RWPE2 (cell line): ENCODE measurements at regions not wholly inside any gene's neighbourhood (a gene's known extent, or its start where the extent isn't known, plus 50 kb on each side); places are given as distances from the start of the nearest gene placed in this dataset.

Source experiments
- ATAC-seq: fragments of 200-7000 bp; cut with Tn5 transposase; 3 replicates; pipeline ENCODE4 v1.9.1; 2021; ENCODE audit warnings: low read depth
- DNase-seq: peaks from one replicate; pipeline ENCODE4 v3.0.0-alpha.2; 2020; ENCODE audit warnings: low spot score
- H3K27ac ChIP-seq: fragments of 450-650 bp; 2 replicates; pipeline ENCODE4 v1.5.1; 2017; ENCODE audit warnings: mild to moderate bottlenecking; ENCODE audit not compliant: poor library complexity, severe bottlenecking
- H3K27me3 ChIP-seq: fragments of 250-450 bp; sonication (Bioruptor Pico); 2 replicates; pipeline ENCODE4 v1.5.1; 2021; ENCODE audit warnings: mild to moderate bottlenecking, moderate library complexity; ENCODE audit not compliant: insufficient read depth, poor library complexity, severe bottlenecking
- H3K36me3 ChIP-seq: fragments of 250-450 bp; sonication (Bioruptor Pico); 2 replicates; pipeline ENCODE4 v1.5.1; 2020; ENCODE audit warnings: low read depth, mild to moderate bottlenecking, moderate library complexity
- H3K4me1 ChIP-seq: fragments of 250-450 bp; sonication (Bioruptor Pico); 2 replicates; pipeline ENCODE4 v1.5.1; 2021; ENCODE audit warnings: mild to moderate bottlenecking, moderate library complexity; ENCODE audit not compliant: insufficient read depth, poor library complexity, severe bottlenecking
- H3K4me3 ChIP-seq: fragments of 250-450 bp; sonication (Bioruptor Pico); 2 replicates; pipeline ENCODE4 v1.5.1; 2021; ENCODE audit warnings: mild to moderate bottlenecking, moderate library complexity; ENCODE audit not compliant: severe bottlenecking
- H3K9me3 ChIP-seq: fragments of 250-450 bp; sonication (Bioruptor Pico); 2 replicates; pipeline ENCODE4 v1.5.1; 2021; ENCODE audit warnings: mild to moderate bottlenecking, moderate library complexity; ENCODE audit not compliant: severe bottlenecking
- CTCF ChIP-seq: fragments of 450-650 bp; IDR thresholded peaks from one replicate; pipeline ENCODE4 v1.5.1; 2017; ENCODE audit warnings: mild to moderate bottlenecking, moderate library complexity; ENCODE audit not compliant: poor library complexity, severe bottlenecking

GRCh38 chr2:187709065-187709464 is 154.8 kb upstream of the TFPI start:
- Histone ChIP-seq H3K4me3 (no peak overlapping the region), H3K27me3 (no peaks in the 10 kb centered on the region), H3K36me3 (no peaks in the 10 kb centered on the region), H3K9me3 (no peaks in the 10 kb centered on the region), H3K27ac (no peak overlapping the region), H3K4me1 (no peaks in the 10 kb centered on the region)
- no peak for TF ChIP-seq CTCF
- ATAC-seq (no peak), DNase-seq (no peak)

DNA sequence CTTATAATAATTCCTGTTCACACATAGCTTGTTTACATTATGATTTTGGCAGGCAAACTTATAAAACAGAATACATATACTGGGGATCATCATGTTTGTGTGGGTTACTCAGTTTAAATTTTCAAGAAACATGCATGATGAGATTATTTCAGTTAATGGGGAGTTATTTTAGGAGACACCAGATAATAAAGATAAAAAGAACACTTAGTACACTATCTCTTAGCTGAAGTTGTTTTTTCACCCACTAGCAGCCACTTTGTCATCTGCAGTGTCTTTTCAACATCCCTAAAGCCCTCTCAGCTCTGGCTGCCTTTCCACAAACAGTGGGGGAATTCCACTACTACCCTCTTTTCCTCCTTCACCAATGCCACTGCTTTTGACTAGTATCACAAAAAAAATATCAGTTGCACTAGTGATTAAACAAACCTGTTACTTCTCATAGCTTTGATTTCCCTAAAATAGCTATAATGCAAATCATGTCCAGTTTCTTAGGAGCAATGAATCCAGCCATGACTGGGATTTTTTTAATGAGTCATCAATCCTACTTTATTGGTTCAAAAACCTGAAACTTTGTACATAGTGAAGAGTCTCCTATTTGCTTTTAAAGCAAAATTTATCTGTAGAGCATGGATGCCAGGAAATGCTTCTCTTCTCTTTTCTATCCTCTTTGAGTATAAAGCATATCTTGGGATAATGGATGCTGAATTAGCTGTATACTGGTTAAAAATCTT is 156.7 kb upstream of the TFPI start:
- no peaks in the 10 kb centered on the region for H3K27me3 ChIP-seq
- no peaks in the 10 kb centered on the region for H3K4me1 ChIP-seq
- H3K27ac ChIP-seq: no peak overlapping the region
- no peaks in the 10 kb centered on the region for H3K36me3 ChIP-seq
- H3K9me3 ChIP-seq: no peaks in the 10 kb centered on the region
- H3K4me3 ChIP-seq: no peak overlapping the region
- TF ChIP-seq CTCF: no peak
- DNase-seq (no peak), ATAC-seq (no peak)

GRCh38 chr2:187715590-187715989 is 161.4 kb upstream of the TFPI start:
- ATAC-seq: no peak
- Histone ChIP-seq H3K36me3 (no peaks in the 10 kb centered on the region), H3K27me3 (no peaks in the 10 kb centered on the region), H3K9me3 (no peaks in the 10 kb centered on the region), H3K4me1 (no peaks in the 10 kb centered on the region), H3K27ac (no peak overlapping the region), H3K4me3 (no peak overlapping the region)
- TF ChIP-seq CTCF: no peak
- DNase-seq: no peak

DNA sequence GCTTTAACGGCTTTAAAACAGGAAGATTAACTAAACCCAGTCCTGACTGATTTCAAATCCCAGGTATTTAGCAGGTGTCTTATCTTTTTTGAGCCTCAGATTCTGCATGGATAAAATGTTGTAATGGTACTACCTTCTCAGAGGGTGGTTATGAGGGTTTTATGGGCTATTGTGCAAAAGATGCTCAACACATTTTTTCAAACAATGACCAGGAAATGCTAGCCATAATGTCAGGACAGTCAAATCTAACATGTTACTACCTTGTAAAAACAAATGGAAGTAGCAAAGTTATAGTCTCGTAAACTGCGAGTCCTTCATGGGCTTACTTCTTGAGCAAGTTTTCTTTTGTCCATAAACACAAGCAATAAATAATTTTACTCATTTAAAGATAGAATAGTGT is 162.1 kb upstream of the TFPI start:
- Histone ChIP-seq H3K36me3 (no peaks in the 10 kb centered on the region), H3K4me1 (no peaks in the 10 kb centered on the region), H3K27ac (no peak overlapping the region), H3K4me3 (no peak overlapping the region), H3K27me3 (no peaks in the 10 kb centered on the region), H3K9me3 (no peaks in the 10 kb centered on the region)
- DNase-seq (no peak), ATAC-seq (no peak)
- TF ChIP-seq CTCF: no peak

DNA sequence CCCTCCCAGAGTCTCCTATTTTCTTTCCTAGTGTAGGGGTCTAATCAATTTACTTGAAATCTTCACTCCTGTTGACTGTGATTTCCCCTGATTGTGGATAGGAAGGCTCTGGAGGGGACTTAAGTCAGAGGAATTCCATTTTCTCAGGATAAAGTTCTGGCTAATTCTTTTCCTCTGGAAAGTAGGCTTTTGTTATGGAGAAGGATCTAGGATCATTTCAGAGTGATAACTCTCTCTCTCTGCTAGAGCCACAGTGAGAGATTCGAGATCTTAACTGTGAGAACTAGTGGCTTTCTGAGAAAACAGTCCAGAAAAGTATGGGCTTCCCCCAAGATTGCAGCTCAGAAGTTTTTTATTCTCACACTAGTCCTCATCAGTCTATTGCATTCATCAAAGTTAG is 163.9 kb upstream of the TFPI start:
- Histone ChIP-seq H3K27ac (no peak overlapping the region), H3K36me3 (no peaks in the 10 kb centered on the region), H3K4me1 (no peaks in the 10 kb centered on the region), H3K4me3 (no peak overlapping the region), H3K27me3 (no peaks in the 10 kb centered on the region), H3K9me3 (no peaks in the 10 kb centered on the region)
- no peak for DNase-seq
- ATAC-seq: no peak
- TF ChIP-seq CTCF: no peak
